GM21447 (cell line): ENCODE measurements at regions not wholly inside any gene's neighbourhood (a gene's known extent, or its start where the extent isn't known, plus 50 kb on each side); places are given as distances from the start of the nearest gene placed in this dataset.

ENCODE experiments used
- ATAC-seq: cut with Tn5 transposase; IDR thresholded peaks from one replicate; pipeline ENCODE4 v1.9.1; 2021; ENCODE audit not compliant: unreplicated experiment

DNA sequence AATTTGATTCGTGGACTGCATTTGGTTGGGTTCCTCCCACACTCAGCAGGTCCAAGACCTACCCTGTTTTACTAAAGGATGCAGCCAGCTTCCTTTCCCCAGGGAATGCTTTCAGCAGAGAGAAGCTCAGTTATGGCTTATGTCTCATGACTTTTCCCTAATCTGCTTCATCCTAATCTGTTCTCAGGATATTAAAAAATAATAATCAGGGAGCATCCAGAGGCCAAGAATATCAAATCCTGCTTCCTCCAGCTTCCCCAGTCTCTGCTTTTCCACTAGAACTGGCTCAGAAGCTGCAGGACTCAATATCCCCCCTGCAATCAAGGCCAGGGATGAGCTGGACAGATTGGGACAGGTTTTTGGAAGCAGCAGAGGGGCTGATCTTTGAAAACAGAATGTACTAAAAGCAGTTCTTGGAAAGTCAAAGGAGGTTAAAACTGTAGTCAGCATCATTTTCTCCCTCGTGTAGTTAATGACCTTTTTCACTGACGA lies 326.9 kb upstream of the TNP1 start:
- ATAC-seq, result no peak

GRCh38 chr2:217186152-217186551 lies 326.3 kb upstream of the TNP1 start:
- ATAC-seq, result no peak

GRCh38 chr2:217185265-217185995 lies 325.6 kb upstream of the TNP1 start:
- ATAC-seq, result no peak

DNA sequence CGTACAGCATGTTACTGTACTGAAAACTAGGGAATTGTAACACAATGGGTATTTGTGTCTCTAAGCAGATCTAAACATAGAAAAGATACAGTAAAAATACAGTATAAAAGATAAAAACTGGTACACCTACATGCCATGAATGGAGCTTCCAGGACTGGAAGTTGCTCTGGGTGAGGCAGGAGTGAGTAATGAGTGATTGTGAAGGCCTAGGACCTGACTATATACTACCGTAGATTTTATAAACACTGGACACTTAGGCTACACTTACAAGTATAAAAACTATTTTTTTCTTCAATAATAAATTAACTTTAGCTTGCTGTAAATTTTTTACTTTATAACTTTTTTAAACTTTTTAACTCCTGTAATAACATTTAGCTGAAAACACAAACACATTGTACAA lies 324.4 kb upstream of the TNP1 start:
- no peak for ATAC-seq

DNA sequence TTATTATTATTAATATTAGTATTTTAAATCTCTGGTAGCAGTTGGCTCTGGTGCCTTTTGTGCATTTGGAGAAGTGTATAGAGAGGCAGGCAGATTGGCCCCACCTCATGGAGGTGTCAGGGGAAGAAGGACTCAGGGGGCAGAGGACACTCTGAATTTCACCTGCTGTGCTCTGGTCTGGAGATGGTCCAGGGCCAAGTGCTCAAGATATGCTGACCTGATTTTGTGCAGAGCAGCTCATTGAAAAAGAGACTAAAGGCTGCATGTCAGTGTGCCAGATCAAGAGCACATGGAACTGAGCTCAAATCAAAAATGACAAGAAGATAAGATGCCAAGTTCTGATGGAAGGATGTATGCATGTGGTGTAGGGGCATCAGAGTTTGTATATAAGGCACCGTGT lies 323.6 kb upstream of the TNP1 start:
- ATAC-seq, result no peak

GRCh38 chr2:217182926-217183325 lies 323.1 kb upstream of the TNP1 start:
- no peak for ATAC-seq

GRCh38 chr2:217181512-217181911 lies 321.6 kb upstream of the TNP1 start:
- no peak for ATAC-seq

- ATAC-seq, result no peak
Measured at GRCh38 chr2:217179854-217180253, 320.0 kb upstream of the TNP1 start.

GRCh38 chr2:217178341-217178740 lies 318.5 kb upstream of the TNP1 start:
- ATAC-seq, result no peak

GRCh38 chr2:217177720-217178119 lies 317.9 kb upstream of the TNP1 start:
- ATAC-seq, result no peak

- no peak for ATAC-seq
Measured at GRCh38 chr2:217171874-217172273, 312.0 kb upstream of the TNP1 start.

- ATAC-seq, result no peak
Measured at GRCh38 chr2:217168496-217168895, 308.6 kb upstream of the TNP1 start.

DNA sequence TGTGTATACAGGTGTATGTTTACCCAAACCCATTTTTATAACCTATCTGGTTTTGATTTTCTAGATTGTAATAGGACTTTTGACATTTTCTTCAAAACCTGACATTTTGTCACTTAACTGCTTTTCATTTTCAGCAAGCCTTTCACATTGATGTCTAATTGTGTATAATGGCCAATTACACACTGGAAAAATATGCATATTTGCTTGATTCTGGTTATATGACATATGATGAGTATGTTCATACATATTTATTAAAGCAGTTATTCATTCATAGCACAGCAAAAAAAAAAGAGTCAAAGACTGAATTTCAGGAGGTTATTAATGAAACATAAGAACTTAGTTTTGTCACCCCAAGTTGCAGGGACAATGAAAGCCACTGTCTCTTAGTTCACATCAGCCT lies 307.7 kb upstream of the TNP1 start:
- no peak for ATAC-seq

- ATAC-seq, result no peak
Measured at GRCh38 chr2:217166241-217166850, 306.5 kb upstream of the TNP1 start.

GRCh38 chr2:217165547-217165946 lies 305.7 kb upstream of the TNP1 start:
- no peak for ATAC-seq

DNA sequence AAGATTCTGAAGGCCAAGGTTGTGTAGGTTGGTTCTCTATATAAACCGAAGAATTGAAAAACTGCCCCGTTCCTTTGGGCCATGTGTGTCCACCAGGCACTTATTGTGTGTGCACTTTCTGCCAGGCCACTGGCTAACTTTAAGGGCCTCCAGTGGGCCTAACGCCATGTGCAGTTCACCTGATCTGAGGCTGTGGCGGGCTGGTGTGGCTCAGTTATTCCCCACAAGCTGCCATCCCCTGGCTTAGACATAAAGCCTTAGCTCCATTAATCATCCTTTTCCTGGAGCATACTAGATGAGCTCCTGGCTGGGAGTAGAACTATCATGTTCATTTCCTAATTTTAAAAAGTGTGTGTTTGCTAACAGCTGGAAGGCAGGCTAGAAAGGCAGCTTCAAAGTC lies 304.1 kb upstream of the TNP1 start:
- ATAC-seq, result no peak

GRCh38 chr2:217162533-217162932 lies 302.7 kb upstream of the TNP1 start:
- ATAC-seq, result no peak

DNA sequence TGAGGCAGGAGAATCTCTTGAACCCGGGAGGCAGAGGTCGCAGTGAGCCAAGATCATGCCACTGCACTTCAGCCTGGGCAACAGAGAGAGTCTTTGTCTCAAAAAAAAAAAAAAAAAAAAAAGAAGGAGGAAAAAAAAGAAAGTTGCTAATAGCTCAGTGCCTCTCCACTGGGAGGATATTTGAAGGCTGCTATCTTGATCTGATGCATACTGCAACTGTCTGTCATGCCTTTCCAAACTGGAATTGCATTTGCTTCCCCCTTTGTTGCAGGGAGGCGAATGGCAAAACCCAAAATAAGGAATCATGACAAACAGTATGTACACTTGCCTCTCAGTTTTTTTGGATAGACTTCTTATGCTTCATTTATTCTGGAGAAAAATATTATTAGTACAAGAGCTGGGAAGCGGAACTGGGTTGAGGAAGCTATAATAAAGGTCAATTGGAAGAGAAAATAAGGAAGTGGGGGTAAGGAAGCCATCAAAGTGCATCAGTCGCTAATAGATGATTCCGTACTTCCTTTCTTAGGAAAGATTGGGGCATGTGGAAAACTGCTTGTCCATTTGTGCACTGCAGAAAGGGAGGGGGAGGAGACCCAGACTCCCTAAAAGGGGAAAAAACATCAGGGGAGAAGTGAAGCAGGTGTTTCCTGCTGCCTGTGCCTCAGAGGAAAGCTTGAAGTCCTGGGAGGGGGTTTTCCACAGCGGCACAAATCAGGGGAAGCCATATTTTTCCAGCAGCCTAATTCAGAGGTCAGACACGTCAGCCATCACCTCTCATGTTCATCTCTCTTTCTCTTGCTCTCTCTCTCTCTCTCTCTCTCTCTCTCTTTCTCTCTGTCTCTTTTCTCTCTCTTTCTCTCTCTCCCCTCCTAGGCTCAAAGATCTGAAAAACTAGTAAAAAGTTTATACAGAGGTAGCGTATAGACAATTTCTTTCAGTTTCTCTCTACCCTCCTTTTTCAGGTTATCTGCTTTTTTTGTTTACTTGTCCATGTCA lies 301.4 kb upstream of the TNP1 start:
- no peak for ATAC-seq

- ATAC-seq, result no peak
Measured at GRCh38 chr2:217160103-217160743, 300.4 kb upstream of the TNP1 start.

GRCh38 chr2:217158928-217159327 lies 299.1 kb upstream of the TNP1 start:
- ATAC-seq, result no peak

- no peak for ATAC-seq
Measured at GRCh38 chr2:217157581-217157980, 297.7 kb upstream of the TNP1 start.
